ENCODE measurements at regions not wholly inside any gene's neighbourhood (a gene's known extent, or its start where the extent isn't known, plus 50 kb on each side); places are given as distances from the start of the nearest gene placed in this dataset.

GRCh38 chr6:166747644-166748595, 120.9 kb upstream of the RPS6KA2 start:
- H3K27ac ChIP-seq = no peak overlapping the region
- intact Hi-C loops (cut with DNase I; ENCODE audit: low total_unique reads) (no loop called here), in situ Hi-C loops (cut with MboI; ENCODE audit: low sequenced_read_pairs in 4 of 4) (no loop called here)
- H3K36me3 ChIP-seq = no peaks in the 10 kb centered on the region
- no peaks in the 10 kb centered on the region for H3K9me3 ChIP-seq
- no peaks in the 10 kb centered on the region for H3K4me1 ChIP-seq
- no peak for DNase-seq
- H3K4me3 ChIP-seq = no peak overlapping the region
- ATAC-seq = no peak
- TF ChIP-seq, protein P1, sequence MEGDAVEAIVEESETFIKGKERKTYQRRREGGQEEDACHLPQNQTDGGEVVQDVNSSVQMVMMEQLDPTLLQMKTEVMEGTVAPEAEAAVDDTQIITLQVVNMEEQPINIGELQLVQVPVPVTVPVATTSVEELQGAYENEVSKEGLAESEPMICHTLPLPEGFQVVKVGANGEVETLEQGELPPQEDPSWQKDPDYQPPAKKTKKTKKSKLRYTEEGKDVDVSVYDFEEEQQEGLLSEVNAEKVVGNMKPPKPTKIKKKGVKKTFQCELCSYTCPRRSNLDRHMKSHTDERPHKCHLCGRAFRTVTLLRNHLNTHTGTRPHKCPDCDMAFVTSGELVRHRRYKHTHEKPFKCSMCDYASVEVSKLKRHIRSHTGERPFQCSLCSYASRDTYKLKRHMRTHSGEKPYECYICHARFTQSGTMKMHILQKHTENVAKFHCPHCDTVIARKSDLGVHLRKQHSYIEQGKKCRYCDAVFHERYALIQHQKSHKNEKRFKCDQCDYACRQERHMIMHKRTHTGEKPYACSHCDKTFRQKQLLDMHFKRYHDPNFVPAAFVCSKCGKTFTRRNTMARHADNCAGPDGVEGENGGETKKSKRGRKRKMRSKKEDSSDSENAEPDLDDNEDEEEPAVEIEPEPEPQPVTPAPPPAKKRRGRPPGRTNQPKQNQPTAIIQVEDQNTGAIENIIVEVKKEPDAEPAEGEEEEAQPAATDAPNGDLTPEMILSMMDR (IDR thresholded peaks at IDR 0.05 in 4 of 5, conservative IDR thresholded peaks at IDR 0.05 in 1 of 5) = no peak
- no peak for TF ChIP-seq POLR2A (IDR thresholded peaks at IDR 0.05)
- no peaks in the 10 kb centered on the region for H3K27me3 ChIP-seq

DNA sequence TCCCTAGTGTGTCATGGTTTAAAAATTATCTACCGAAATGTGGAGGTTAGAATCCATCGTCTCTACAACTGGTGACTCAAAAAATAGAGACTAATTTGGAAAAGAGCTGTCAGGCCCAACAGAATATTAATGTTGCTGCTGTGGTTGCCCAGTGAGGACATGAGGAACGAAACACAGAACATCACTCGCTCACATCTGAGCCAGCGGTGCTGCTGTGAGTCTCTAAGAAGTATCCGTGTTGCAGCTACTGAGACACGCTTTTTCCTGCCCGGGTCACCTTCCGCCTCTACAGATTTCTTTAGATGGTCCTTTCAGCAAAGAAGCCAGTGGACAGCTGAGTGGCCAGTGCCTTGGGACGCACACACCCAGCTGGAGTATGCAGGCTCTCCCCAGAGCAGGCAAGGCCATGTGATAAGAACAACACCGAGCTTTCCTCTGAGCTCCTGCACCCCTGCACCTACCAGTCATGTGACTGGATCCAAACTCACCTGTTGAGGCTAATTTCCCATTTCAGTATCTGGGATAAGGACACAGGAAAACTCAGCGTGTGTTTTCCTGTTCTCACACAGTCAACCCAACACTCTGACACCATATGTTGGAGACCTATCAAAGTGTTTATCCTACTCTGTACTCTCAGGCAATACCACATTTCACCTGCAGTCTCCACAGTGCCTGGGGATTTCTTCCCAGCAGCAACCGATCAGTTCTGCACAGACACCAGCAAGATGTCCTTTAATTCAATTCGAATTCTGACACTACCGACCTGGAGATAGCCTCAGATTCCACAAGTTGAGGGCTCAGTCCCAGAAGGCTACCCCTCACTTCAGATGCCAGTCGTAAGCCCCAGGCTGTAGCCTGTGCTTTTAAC, 119.0 kb upstream of the RPS6KA2 start:
- H3K9me3 ChIP-seq = no peaks in the 10 kb centered on the region
- H3K27me3 ChIP-seq = no peaks in the 10 kb centered on the region
- ATAC-seq = no peak
- intact Hi-C loops (cut with DNase I; ENCODE audit: low total_unique reads) (no loop called here), in situ Hi-C loops (cut with MboI; ENCODE audit: low sequenced_read_pairs in 4 of 4) (no loop called here)
- TF ChIP-seq, protein P1 (IDR thresholded peaks at IDR 0.05 in 4 of 5, conservative IDR thresholded peaks at IDR 0.05 in 1 of 5) = no peak
- TF ChIP-seq POLR2A (IDR thresholded peaks at IDR 0.05) = no peak
- H3K4me1 ChIP-seq = no peaks in the 10 kb centered on the region
- H3K27ac ChIP-seq = no peak overlapping the region
- no peak overlapping the region for H3K4me3 ChIP-seq
- H3K36me3 ChIP-seq = no peaks in the 10 kb centered on the region
- DNase-seq = no peak

- H3K9me3 ChIP-seq = no peaks in the 10 kb centered on the region
- H3K27ac ChIP-seq = no peak overlapping the region
- ATAC-seq = no peak
- H3K27me3 ChIP-seq = no peaks in the 10 kb centered on the region
- in situ Hi-C loops (cut with MboI; ENCODE audit: low sequenced_read_pairs in 4 of 4) (no loop called here), intact Hi-C loops (cut with DNase I; ENCODE audit: low total_unique reads) (no loop called here)
- no peak for DNase-seq
- no peaks in the 10 kb centered on the region for H3K4me1 ChIP-seq
- no peaks in the 10 kb centered on the region for H3K36me3 ChIP-seq
- H3K4me3 ChIP-seq = no peak overlapping the region
- TF ChIP-seq, protein P1 (IDR thresholded peaks at IDR 0.05 in 4 of 5, conservative IDR thresholded peaks at IDR 0.05 in 1 of 5) = no peak
- TF ChIP-seq POLR2A (IDR thresholded peaks at IDR 0.05) = no peak
Measured at GRCh38 chr6:166744223-166745134, 117.4 kb upstream of the RPS6KA2 start.

- Histone ChIP-seq H3K27me3 (no peaks in the 10 kb centered on the region), H3K27ac (no peak overlapping the region), H3K4me3 (no peak overlapping the region), H3K36me3 (no peaks in the 10 kb centered on the region), H3K4me1 (no peaks in the 10 kb centered on the region), H3K9me3 (no peaks in the 10 kb centered on the region)
- in situ Hi-C loops (cut with MboI; ENCODE audit: low sequenced_read_pairs in 4 of 4) (no loop called here), intact Hi-C loops (cut with DNase I; ENCODE audit: low total_unique reads) (no loop called here)
- ATAC-seq (no peak), DNase-seq (no peak)
- no peak for TF ChIP-seq POLR2A (IDR thresholded peaks at IDR 0.05)
- TF ChIP-seq, protein P1 (IDR thresholded peaks at IDR 0.05 in 4 of 5, conservative IDR thresholded peaks at IDR 0.05 in 1 of 5) = no peak
Measured at GRCh38 chr6:166743406-166744222, 116.6 kb upstream of the RPS6KA2 start.
